NCI-H146 treated with DMSO at 0.1 percent for 48 hours (cell line): ENCODE measurements at regions not wholly inside any gene's neighbourhood (a gene's known extent, or its start where the extent isn't known, plus 50 kb on each side); places are given as distances from the start of the nearest gene placed in this dataset.

Experiments
- DNase-seq: peaks from one replicate; lab custom pipeline; 2025; ENCODE audit not compliant: unreplicated experiment; lab: John Stamatoyannopoulos, UW

GRCh38 chr1:189866606-189867005, 611.1 kb downstream of the BRINP3 start:
- no peak for DNase-seq

- no peak for DNase-seq
Observed at GRCh38 chr1:189868021-189868420, 609.6 kb downstream of the BRINP3 start.

DNA sequence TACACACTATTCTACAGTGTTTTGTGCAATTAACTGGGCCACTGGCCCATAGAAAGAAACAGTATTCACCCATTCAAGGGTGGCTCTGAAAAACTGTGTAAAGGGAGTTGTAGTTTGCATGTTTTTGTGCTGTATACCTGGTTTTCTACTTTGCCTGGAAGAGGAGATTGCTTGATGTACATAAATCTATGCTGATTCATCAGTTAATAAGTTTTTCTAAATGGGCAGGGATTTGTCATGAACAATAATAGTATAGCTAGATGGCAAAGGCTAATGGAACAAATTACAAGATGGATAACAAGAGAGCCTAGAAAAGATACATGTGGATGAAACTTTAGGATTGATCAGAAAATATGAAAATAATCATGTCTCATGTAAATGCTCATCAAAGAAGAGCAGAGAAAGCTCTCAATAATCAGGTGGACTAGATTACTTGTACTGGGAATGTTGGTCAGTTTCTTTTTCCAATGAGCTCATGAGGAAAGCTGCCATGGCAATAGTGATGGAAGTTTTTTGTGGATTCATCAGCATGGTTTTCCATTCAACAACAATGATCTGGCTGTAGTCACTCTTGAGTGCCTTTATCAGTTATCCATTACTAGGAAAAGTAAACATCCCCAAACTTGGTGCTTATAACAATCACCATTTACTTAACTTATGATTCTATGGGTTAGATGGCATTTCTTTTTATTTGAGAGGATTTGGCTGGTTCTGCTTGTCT, 602.8 kb downstream of the BRINP3 start:
- DNase-seq: no peak

DNA sequence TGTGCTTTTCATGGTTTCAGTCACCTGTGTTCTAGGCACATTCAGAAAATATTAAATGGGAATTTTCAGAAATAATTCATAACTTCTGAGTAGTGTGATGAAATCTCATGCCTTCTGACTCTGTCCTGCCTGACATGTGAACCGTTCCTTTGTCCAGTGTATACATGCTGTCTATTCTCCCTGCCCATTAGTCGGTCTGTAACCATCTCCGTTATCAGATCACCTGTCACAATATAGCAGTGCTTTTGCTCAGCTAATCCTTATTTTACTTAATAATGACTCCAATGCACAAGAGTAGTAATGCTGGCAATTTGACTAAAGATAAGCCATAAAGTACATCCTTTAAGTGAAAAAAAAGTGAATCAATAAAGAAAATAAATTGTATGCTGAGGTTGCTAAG, 597.5 kb downstream of the BRINP3 start:
- no peak for DNase-seq

DNA sequence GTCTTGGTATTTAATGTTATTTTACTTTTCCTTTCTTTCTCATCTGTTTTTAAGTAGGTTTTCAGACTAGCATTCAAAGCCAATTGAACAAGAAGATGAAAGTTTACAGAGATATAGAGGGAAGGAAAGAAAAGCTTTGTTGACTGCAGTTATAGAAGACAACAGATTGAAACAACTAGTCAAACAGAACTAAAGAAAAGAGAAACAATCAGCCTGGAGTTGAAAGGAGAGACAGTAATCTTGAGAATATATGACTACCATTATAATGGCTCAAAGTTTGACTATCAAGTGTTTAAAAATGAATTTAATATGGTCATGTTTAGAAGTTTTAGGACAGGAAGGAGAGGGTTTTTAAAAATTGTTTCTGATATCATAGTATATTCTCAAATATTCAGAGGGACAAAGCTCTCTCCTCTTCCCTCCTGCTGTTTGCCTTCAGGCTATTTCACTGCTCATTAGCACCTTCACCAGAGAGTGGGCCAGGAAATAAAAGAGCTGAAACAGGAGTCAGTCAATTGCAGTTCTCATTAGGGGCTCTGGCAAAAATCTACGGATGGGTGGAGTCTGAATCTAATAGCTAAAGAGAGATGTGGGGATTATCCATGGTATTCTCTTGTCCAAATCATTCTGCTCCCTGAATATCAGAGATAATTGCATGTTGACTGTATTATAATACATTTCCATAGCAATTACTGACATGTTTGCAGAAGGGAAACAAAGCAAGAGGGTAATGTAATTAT, 577.8 kb downstream of the BRINP3 start:
- peak; percentile 97 for DNase-seq

DNA sequence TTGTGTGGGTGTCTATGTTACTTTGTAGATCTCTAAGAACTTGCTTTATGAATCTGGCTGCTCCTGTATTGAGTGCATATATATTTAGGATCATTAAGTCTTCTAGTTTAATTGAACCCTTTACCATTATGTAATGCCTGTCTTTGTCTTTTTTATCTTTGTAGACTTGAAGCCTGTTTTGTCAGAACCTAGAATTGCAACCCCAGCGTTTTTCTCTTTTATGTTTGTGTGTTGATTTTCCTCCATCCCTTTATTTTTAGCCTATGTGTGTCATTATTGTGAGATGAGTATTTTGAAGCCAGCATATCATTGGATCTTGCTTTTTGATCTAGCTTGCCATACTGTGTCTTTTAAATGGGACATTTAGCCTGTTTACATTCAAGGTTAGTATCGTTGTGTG, 573.2 kb downstream of the BRINP3 start:
- DNase-seq: no peak

DNA sequence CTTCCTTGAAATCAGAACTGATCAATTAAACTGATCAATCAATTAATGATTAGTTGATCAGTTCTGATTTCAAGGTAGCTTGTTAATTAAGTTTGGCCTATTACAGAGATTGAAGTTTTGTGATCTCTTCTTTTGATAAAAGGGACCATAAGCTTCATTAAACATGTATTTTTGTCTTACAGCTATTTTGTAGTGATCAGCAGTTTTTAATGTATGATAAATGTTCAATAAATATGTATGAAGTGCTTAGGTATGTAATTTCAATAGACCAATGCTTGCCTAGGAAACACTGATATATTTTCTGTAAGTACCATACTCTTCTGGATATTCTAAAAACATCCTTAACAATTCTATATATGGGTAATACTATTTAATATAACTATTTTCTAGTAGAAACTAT, 569.6 kb downstream of the BRINP3 start:
- no peak for DNase-seq

- DNase-seq: no peak
Observed at GRCh38 chr1:189921613-189922012, 556.1 kb downstream of the BRINP3 start.

- DNase-seq: no peak
Observed at GRCh38 chr1:189927641-189928040, 550.0 kb downstream of the BRINP3 start.

- DNase-seq: peak; percentile 73
Observed at GRCh38 chr1:189929501-189930099, 548.1 kb downstream of the BRINP3 start.

- no peak for DNase-seq
Observed at GRCh38 chr1:189936861-189937260, 540.8 kb downstream of the BRINP3 start.

DNA sequence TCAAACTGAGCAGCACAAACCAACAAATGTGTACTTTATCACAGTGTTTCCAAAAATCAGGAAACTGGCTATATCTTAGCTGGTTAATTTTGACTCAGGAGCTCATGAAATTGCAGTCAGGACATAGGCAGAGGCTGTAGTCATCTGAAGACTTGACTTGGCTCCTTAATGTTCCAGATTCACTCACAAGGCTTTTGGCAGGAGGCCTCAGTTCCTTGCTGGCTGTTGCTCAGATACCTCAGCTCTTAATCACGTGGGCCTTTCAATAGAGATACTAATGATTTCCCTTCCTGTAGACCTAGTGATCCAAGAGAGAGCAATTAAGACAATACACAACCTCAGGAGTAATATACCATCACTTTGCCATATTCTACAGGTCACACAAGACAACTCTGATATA, 537.7 kb downstream of the BRINP3 start:
- no peak for DNase-seq

GRCh38 chr1:189941922-189942321, 535.7 kb downstream of the BRINP3 start:
- DNase-seq: no peak

GRCh38 chr1:189958756-189959155, 518.9 kb downstream of the BRINP3 start:
- no peak for DNase-seq

DNA sequence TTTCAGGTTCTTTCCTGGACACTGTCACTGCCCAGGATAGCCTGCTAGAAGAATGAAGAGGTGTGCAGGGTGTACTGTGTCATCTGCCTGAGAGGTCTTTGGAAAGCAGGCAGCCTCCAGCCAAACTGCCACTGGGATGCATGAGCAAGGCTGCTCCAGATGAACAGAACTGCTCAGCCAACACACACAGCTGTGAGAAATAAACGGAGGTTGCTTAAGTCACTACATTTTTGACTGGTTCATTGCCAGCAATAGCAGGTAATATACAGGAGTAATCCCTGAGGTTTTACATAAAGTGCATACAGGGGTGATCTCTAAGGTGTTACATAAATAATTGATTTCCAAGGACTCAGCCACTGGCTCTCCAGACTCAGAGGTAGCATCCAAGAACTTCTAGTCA, 516.9 kb downstream of the BRINP3 start:
- DNase-seq: no peak

GRCh38 chr1:189962181-189962580, 515.5 kb downstream of the BRINP3 start:
- DNase-seq: no peak

GRCh38 chr1:189970331-189971230, 507.1 kb downstream of the BRINP3 start:
- DNase-seq: peak; percentile 83

GRCh38 chr1:189971656-189972055, 506.0 kb downstream of the BRINP3 start:
- DNase-seq: no peak

GRCh38 chr1:189977184-189977583, 500.5 kb downstream of the BRINP3 start:
- DNase-seq: no peak

DNA sequence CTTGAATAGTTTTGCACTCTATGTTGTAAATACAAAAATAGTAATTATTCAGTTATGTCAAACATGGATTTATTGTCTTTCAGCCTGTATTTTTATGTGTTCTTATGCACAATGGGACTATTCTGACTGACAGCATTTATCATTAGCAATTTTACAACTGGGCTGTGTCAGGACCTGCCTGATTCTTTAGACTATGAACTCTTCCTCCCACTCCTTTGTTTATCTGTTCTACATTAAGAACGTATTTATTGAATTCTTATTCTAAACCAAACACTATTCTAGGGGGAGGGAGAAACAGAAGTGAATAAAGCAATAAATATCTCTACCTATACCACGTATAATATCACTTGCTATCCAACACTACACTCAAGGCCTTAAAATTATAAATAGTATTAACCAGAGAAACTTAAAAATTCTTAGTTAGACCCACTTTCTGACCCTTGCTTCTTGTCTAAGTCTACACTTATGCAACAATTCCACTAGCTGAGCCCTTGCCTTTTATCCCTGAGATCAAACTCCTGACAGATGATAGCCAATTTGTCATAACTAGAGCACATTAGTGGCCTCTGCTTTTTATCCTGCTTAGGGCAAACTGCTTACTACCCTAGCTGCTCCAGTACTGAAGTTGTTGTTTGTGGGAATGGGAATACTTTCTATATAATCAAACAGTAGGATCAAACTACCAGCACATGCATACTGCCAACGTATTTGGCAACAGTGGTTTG, 494.3 kb downstream of the BRINP3 start:
- DNase-seq: no peak

GRCh38 chr1:189986516-189986915, 491.1 kb downstream of the BRINP3 start:
- no peak for DNase-seq
